ENCODE measurements at regions not wholly inside any gene's neighbourhood (a gene's known extent, or its start where the extent isn't known, plus 50 kb on each side); places are given as distances from the start of the nearest gene placed in this dataset.

DNA sequence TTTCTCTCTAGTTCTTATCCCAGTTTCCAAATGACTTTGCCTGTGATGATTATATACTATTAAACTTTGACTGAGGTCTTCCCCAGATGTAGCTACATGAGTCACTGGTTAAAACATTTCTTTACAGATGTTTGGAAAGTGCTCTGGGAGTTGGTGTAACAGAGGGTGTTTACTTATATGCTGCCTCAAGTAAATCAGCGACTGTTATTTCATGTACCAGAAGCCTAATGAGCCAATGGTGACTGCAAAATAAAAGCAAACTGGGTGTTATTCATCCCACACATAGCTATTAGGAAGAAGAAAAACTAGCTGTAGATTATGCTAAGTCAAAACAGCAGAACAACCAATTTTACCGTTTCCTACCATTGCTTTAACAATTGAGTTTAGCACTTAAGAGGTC lies 929.7 kb upstream of the SEMA6A start:
- no peak for TF ChIP-seq CTCF (IDR thresholded peaks at IDR 0.05 in 8 of 11, conservative IDR thresholded peaks at IDR 0.05 in 3 of 11)
- TF ChIP-seq POLR2AphosphoS5 (IDR thresholded peaks at IDR 0.05), result no peak

All from spleen (tissue), 7 donors.